Neural crest cell (in vitro differentiated cells): ENCODE measurements at regions not wholly inside any gene's neighbourhood (a gene's known extent, or its start where the extent isn't known, plus 50 kb on each side); places are given as distances from the start of the nearest gene placed in this dataset.

Source experiments
- DNase-seq: peaks from one replicate; pipeline ENCODE4 v3.0.0; 2021; ENCODE audit warnings: low read depth, mixed read lengths, low spot score
- H3K27ac Mint-ChIP-seq: one replicate; pipeline ENCODE4 v1.8.0; 2021; ENCODE audit warnings: mild to moderate bottlenecking, mixed read lengths; ENCODE audit not compliant: unreplicated experiment
- H3K27me3 Mint-ChIP-seq: 2 replicates; pipeline ENCODE4 v1.8.0; 2021; ENCODE audit warnings: low read depth, mild to moderate bottlenecking, mixed read lengths
- H3K36me3 Mint-ChIP-seq: 2 replicates; pipeline ENCODE4 v1.8.0; 2021; ENCODE audit warnings: low read depth, mild to moderate bottlenecking, mixed read lengths
- H3K4me1 Mint-ChIP-seq: 2 replicates; pipeline ENCODE4 v1.8.0; 2021; ENCODE audit warnings: mixed read lengths
- H3K4me3 Mint-ChIP-seq: one replicate; pipeline ENCODE4 v1.8.0; 2021; ENCODE audit warnings: mild to moderate bottlenecking, mixed read lengths
- H3K9me3 Mint-ChIP-seq: 2 replicates; pipeline ENCODE4 v1.8.0; 2021; ENCODE audit warnings: mixed read lengths
- CTCF ChIP-seq: fragments of 200-600 bp; sonication (generic); conservative IDR thresholded peaks from 2 replicates; pipeline ENCODE4 v1.5.0; 2021; ENCODE audit warnings: antibody characterized with exemption, mild to moderate bottlenecking

GRCh38 chr16:79772048-79772447 is 171.5 kb upstream of the MAF start:
- no peak overlapping the region for H3K27ac Mint-ChIP-seq
- H3K9me3 Mint-ChIP-seq: no peaks in the 10 kb centered on the region
- TF ChIP-seq CTCF: no peak
- H3K27me3 Mint-ChIP-seq: peaks cover 2% of the 10 kb centered on the region
- H3K36me3 Mint-ChIP-seq: no peaks in the 10 kb centered on the region
- H3K4me1 Mint-ChIP-seq: peaks cover 34% of the 10 kb centered on the region
- no peak for DNase-seq
- H3K4me3 Mint-ChIP-seq: peak overlapping the region; percentile 49

GRCh38 chr16:79770244-79771064 is 169.9 kb upstream of the MAF start:
- peak overlapping the region; percentile 99 for H3K27ac Mint-ChIP-seq
- TF ChIP-seq CTCF: no peak
- no peaks in the 10 kb centered on the region for H3K36me3 Mint-ChIP-seq
- peak overlapping the region; percentile 90 for H3K4me3 Mint-ChIP-seq
- H3K27me3 Mint-ChIP-seq: peaks cover 2% of the 10 kb centered on the region
- no peaks in the 10 kb centered on the region for H3K9me3 Mint-ChIP-seq
- peaks cover 34% of the 10 kb centered on the region for H3K4me1 Mint-ChIP-seq
- peak; percentile 73 for DNase-seq

- Mint-ChIP-seq H3K27ac (peak overlapping the region; percentile 99), H3K9me3 (no peaks in the 10 kb centered on the region), H3K4me3 (peak overlapping the region; percentile 90), H3K36me3 (no peaks in the 10 kb centered on the region), H3K4me1 (peaks cover 34% of the 10 kb centered on the region), H3K27me3 (peaks cover 2% of the 10 kb centered on the region)
- no peak for DNase-seq
- no peak for TF ChIP-seq CTCF
Measured at GRCh38 chr16:79769928-79770243, 169.3 kb upstream of the MAF start.

- no peaks in the 10 kb centered on the region for H3K36me3 Mint-ChIP-seq
- no peak for TF ChIP-seq CTCF
- no peaks in the 10 kb centered on the region for H3K9me3 Mint-ChIP-seq
- H3K27me3 Mint-ChIP-seq: peaks cover 2% of the 10 kb centered on the region
- H3K27ac Mint-ChIP-seq: no peak overlapping the region
- peak overlapping the region; percentile 90 for H3K4me3 Mint-ChIP-seq
- DNase-seq: no peak
- peaks cover 34% of the 10 kb centered on the region for H3K4me1 Mint-ChIP-seq
Measured at GRCh38 chr16:79769270-79769927, 168.9 kb upstream of the MAF start.

GRCh38 chr16:79768276-79768970 is 167.9 kb upstream of the MAF start:
- no peaks in the 10 kb centered on the region for H3K36me3 Mint-ChIP-seq
- TF ChIP-seq CTCF: no peak
- no peak for DNase-seq
- H3K27ac Mint-ChIP-seq: no peak overlapping the region
- no peaks in the 10 kb centered on the region for H3K27me3 Mint-ChIP-seq
- H3K9me3 Mint-ChIP-seq: no peaks in the 10 kb centered on the region
- peak overlapping the region; percentile 90 for H3K4me3 Mint-ChIP-seq
- H3K4me1 Mint-ChIP-seq: peaks cover 34% of the 10 kb centered on the region
